SU-DHL-6 (cell line): ENCODE measurements at regions not wholly inside any gene's neighbourhood (a gene's known extent, or its start where the extent isn't known, plus 50 kb on each side); places are given as distances from the start of the nearest gene placed in this dataset.

Source experiments
- CTCF ChIP-seq: fragments of 200-600 bp; sonication (generic); IDR thresholded peaks from one replicate; pipeline ENCODE4 v1.5.1; 2017; ENCODE audit warnings: antibody characterized with exemption, mild to moderate bottlenecking, low read length, moderate library complexity; ENCODE audit not compliant: insufficient read depth, poor library complexity, severe bottlenecking
- EZH2phosphoT487 ChIP-seq: fragments of 200-600 bp; sonication (generic), shearing (Covaris generic); conservative IDR thresholded peaks from 2 replicates; pipeline ENCODE4 v1.6.1; 2018; ENCODE audit warnings: mild to moderate bottlenecking, antibody characterized with exemption, low read length, moderate library complexity, mixed read lengths

GRCh38 chr5:68922172-68922987 lies 171.4 kb upstream of the SLC30A5 start:
- TF ChIP-seq EZH2phosphoT487 = no peak
- TF ChIP-seq CTCF = no peak
